ENCODE measurements at regions not wholly inside any gene's neighbourhood (a gene's known extent, or its start where the extent isn't known, plus 50 kb on each side); places are given as distances from the start of the nearest gene placed in this dataset.
"Not testable (repeated sequence)": the region's sequence is repeated elsewhere in the genome, so short reads cannot be mapped to it uniquely, and the experiment has no call there.

DNA sequence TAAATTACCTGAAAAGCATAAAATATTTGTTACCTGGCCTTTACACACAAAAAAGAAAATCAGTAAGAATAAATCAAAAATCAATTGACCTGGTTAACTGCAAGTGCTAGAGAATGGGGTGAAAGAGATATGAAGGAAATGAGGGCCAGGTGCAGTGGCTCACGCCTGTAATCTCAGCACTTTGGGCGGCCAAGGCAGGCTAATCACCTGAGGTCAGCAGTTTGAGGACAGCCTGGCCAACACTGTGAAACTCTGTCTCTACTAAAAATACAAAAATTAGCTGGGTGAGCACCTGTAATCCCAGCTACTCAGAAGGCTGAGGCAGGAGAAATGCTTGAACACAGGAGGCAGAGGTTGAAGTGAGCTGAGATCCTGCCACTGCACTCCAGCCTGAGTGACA, 1908.7 kb downstream of the PCDH9 start:
- TF ChIP-seq EZH2phosphoT487 (IDR thresholded peaks at IDR 0.05; ENCODE audit: borderline replicate concordance); POLR2A (IDR thresholded peaks at IDR 0.05; ENCODE audit: borderline replicate concordance, extremely low read depth, insufficient read depth, insufficient read length); RAD21 (IDR thresholded peaks at IDR 0.05; ENCODE audit: low read depth); ZFX (IDR thresholded peaks at IDR 0.05); YY1 (IDR thresholded peaks at IDR 0.05; ENCODE audit: extremely low read depth, insufficient replicate concordance, low read depth, low read length); POLR2AphosphoS5 (IDR thresholded peaks at IDR 0.05; ENCODE audit: low read depth, low read length); JUND (IDR thresholded peaks at IDR 0.05); ELF1 (IDR thresholded peaks at IDR 0.05; ENCODE audit: borderline replicate concordance, low read depth); TCF7L2 (IDR thresholded peaks at IDR 0.05; ENCODE audit: borderline replicate concordance, extremely low read depth, insufficient read depth, insufficient read length); EZH2 (IDR thresholded peaks at IDR 0.05); SIN3A (IDR thresholded peaks at IDR 0.05; ENCODE audit: low read depth): not testable (repeated sequence)
- TF ChIP-seq, protein P1, sequence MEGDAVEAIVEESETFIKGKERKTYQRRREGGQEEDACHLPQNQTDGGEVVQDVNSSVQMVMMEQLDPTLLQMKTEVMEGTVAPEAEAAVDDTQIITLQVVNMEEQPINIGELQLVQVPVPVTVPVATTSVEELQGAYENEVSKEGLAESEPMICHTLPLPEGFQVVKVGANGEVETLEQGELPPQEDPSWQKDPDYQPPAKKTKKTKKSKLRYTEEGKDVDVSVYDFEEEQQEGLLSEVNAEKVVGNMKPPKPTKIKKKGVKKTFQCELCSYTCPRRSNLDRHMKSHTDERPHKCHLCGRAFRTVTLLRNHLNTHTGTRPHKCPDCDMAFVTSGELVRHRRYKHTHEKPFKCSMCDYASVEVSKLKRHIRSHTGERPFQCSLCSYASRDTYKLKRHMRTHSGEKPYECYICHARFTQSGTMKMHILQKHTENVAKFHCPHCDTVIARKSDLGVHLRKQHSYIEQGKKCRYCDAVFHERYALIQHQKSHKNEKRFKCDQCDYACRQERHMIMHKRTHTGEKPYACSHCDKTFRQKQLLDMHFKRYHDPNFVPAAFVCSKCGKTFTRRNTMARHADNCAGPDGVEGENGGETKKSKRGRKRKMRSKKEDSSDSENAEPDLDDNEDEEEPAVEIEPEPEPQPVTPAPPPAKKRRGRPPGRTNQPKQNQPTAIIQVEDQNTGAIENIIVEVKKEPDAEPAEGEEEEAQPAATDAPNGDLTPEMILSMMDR (IDR thresholded peaks at IDR 0.05 in 2 of 3, conservative IDR thresholded peaks at IDR 0.05 in 1 of 3; ENCODE audit: borderline replicate concordance in 1 of 3, insufficient read depth in 1 of 3, low read depth in 2 of 3, low read length in 2 of 3) = not testable (repeated sequence)
- TF ChIP-seq, protein P2, sequence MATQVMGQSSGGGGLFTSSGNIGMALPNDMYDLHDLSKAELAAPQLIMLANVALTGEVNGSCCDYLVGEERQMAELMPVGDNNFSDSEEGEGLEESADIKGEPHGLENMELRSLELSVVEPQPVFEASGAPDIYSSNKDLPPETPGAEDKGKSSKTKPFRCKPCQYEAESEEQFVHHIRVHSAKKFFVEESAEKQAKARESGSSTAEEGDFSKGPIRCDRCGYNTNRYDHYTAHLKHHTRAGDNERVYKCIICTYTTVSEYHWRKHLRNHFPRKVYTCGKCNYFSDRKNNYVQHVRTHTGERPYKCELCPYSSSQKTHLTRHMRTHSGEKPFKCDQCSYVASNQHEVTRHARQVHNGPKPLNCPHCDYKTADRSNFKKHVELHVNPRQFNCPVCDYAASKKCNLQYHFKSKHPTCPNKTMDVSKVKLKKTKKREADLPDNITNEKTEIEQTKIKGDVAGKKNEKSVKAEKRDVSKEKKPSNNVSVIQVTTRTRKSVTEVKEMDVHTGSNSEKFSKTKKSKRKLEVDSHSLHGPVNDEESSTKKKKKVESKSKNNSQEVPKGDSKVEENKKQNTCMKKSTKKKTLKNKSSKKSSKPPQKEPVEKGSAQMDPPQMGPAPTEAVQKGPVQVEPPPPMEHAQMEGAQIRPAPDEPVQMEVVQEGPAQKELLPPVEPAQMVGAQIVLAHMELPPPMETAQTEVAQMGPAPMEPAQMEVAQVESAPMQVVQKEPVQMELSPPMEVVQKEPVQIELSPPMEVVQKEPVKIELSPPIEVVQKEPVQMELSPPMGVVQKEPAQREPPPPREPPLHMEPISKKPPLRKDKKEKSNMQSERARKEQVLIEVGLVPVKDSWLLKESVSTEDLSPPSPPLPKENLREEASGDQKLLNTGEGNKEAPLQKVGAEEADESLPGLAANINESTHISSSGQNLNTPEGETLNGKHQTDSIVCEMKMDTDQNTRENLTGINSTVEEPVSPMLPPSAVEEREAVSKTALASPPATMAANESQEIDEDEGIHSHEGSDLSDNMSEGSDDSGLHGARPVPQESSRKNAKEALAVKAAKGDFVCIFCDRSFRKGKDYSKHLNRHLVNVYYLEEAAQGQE (IDR thresholded peaks at IDR 0.05; ENCODE audit: low read depth) = not testable (repeated sequence)
- TF ChIP-seq, protein P3, sequence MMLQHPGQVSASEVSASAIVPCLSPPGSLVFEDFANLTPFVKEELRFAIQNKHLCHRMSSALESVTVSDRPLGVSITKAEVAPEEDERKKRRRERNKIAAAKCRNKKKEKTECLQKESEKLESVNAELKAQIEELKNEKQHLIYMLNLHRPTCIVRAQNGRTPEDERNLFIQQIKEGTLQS (IDR thresholded peaks at IDR 0.05) = not testable (repeated sequence)

All from HCT116 (cell line).